ENCODE measurements at regions not wholly inside any gene's neighbourhood (a gene's known extent, or its start where the extent isn't known, plus 50 kb on each side); places are given as distances from the start of the nearest gene placed in this dataset.

DNA sequence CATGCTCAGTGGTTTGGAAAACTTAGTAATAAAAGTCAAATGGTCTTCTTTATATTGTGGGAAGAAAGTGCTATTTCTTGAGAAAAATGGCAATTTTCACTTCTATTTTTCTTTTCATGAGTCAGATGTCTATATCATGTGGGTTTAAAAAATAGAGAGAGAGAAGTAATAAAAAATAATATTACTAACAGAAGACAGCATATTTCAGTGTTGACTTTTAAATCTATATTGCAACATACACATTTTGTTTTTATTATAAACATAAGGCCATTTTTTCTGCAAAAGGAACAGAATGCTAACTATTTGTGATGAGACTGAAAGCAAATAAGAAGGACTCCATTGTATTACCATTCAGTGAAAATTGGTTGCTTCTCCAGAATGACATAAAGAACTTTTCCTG lies 135.1 kb upstream of the CNR1 start:
- Histone ChIP-seq H3K9ac (ENCODE audit: low read length) (no peak overlapping the region), H3K27ac (ENCODE audit: low read length in 2 of 2) (no peak overlapping the region), H3K4me3 (ENCODE audit: control extremely low read depth in 1 of 5, extremely low read depth in 1 of 5, insufficient read depth in 1 of 5, low read depth in 2 of 5, low read length in 4 of 5) (no peak overlapping the region), H3K79me2 (ENCODE audit: control insufficient read depth, insufficient read depth, low read length) (no peaks in the 10 kb centered on the region), H3K36me3 (replicated peaks in 1 of 2; ENCODE audit: control extremely low read depth in 1 of 2, control insufficient read depth in 1 of 2, extremely low read depth in 1 of 2, insufficient read depth in 2 of 2, low read length in 1 of 2) (no peaks in the 10 kb centered on the region), H3K9me3 (ENCODE audit: control extremely low read depth in 1 of 3, control insufficient read depth in 2 of 3, insufficient read depth in 1 of 3, low read length in 2 of 3) (peaks cover 0 to 4% (median 1%) of the 10 kb centered on the region in 3 donors), H3K27me3 (replicated peaks in 1 of 4; ENCODE audit: control extremely low read depth in 1 of 4, control insufficient read depth in 3 of 4, insufficient read depth in 4 of 4, low read length in 3 of 4) (no peaks in the 10 kb centered on the region), H2AFZ (ENCODE audit: insufficient read depth, low read depth, low read length, poor library complexity, severe bottlenecking) (no peak overlapping the region), H4K20me1 (ENCODE audit: control insufficient read depth, insufficient read depth, low read length, poor library complexity, severe bottlenecking) (no peaks in the 10 kb centered on the region), H3K4me2 (replicated peaks; ENCODE audit: low read depth, low read length, poor library complexity, severe bottlenecking) (no peak overlapping the region), H3K4me1 (ENCODE audit: control insufficient read depth in 2 of 2, insufficient read depth in 2 of 2, low read length in 2 of 2) (no peaks in the 10 kb centered on the region)
- intact Hi-C loops (cut with micrococcal nuclease), result no loop called here
- ATAC-seq (ENCODE audit: low read depth) (no peak), DNase-seq (no peak)
- peaks cover 9% of the 10 kb centered on the region for H3K27me3 Mint-ChIP-seq
- no peak overlapping the region for H3K27ac Mint-ChIP-seq
- H3K4me3 Mint-ChIP-seq, result no peak overlapping the region
- TF ChIP-seq EZH2 (IDR thresholded peaks at IDR 0.05; ENCODE audit: borderline replicate concordance, insufficient read depth, low read depth, low read length, poor library complexity, severe bottlenecking), result no peak
- TF ChIP-seq, protein P1, sequence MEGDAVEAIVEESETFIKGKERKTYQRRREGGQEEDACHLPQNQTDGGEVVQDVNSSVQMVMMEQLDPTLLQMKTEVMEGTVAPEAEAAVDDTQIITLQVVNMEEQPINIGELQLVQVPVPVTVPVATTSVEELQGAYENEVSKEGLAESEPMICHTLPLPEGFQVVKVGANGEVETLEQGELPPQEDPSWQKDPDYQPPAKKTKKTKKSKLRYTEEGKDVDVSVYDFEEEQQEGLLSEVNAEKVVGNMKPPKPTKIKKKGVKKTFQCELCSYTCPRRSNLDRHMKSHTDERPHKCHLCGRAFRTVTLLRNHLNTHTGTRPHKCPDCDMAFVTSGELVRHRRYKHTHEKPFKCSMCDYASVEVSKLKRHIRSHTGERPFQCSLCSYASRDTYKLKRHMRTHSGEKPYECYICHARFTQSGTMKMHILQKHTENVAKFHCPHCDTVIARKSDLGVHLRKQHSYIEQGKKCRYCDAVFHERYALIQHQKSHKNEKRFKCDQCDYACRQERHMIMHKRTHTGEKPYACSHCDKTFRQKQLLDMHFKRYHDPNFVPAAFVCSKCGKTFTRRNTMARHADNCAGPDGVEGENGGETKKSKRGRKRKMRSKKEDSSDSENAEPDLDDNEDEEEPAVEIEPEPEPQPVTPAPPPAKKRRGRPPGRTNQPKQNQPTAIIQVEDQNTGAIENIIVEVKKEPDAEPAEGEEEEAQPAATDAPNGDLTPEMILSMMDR (IDR thresholded peaks at IDR 0.05), result no peak
- no peaks in the 10 kb centered on the region for H3K4me1 Mint-ChIP-seq
- no peaks in the 10 kb centered on the region for H3K9me3 Mint-ChIP-seq (ENCODE audit: insufficient read depth)
- CTCF ChIA-PET, result no interaction called here
- POLR2A ChIA-PET, result no interaction called here

- Histone ChIP-seq H3K9ac (ENCODE audit: low read length) (no peak overlapping the region), H3K79me2 (ENCODE audit: control insufficient read depth, insufficient read depth, low read length) (no peaks in the 10 kb centered on the region), H3K4me2 (replicated peaks; ENCODE audit: low read depth, low read length, poor library complexity, severe bottlenecking) (no peak overlapping the region), H3K4me1 (ENCODE audit: control insufficient read depth in 2 of 2, insufficient read depth in 2 of 2, low read length in 2 of 2) (no peaks in the 10 kb centered on the region), H3K27ac (ENCODE audit: low read length in 2 of 2) (no peak overlapping the region), H4K20me1 (ENCODE audit: control insufficient read depth, insufficient read depth, low read length, poor library complexity, severe bottlenecking) (no peaks in the 10 kb centered on the region), H3K36me3 (replicated peaks in 1 of 2; ENCODE audit: control extremely low read depth in 1 of 2, control insufficient read depth in 1 of 2, extremely low read depth in 1 of 2, insufficient read depth in 2 of 2, low read length in 1 of 2) (no peaks in the 10 kb centered on the region), H3K4me3 (ENCODE audit: control extremely low read depth in 1 of 5, extremely low read depth in 1 of 5, insufficient read depth in 1 of 5, low read depth in 2 of 5, low read length in 4 of 5) (no peak overlapping the region), H3K9me3 (ENCODE audit: control extremely low read depth in 1 of 3, control insufficient read depth in 2 of 3, insufficient read depth in 1 of 3, low read length in 2 of 3) (no peaks in the 10 kb centered on the region), H2AFZ (ENCODE audit: insufficient read depth, low read depth, low read length, poor library complexity, severe bottlenecking) (no peak overlapping the region), H3K27me3 (replicated peaks in 1 of 4; ENCODE audit: control extremely low read depth in 1 of 4, control insufficient read depth in 3 of 4, insufficient read depth in 4 of 4, low read length in 3 of 4) (no peaks in the 10 kb centered on the region)
- Mint-ChIP-seq H3K9me3 (ENCODE audit: insufficient read depth) (no peaks in the 10 kb centered on the region), H3K27ac (no peak overlapping the region), H3K4me1 (no peaks in the 10 kb centered on the region), H3K4me3 (no peak overlapping the region), H3K27me3 (peaks cover 19% of the 10 kb centered on the region)
- ATAC-seq (ENCODE audit: low read depth), result no peak
- intact Hi-C loops (cut with micrococcal nuclease), result no loop called here
- POLR2A ChIA-PET, result no interaction called here
- TF ChIP-seq EZH2 (IDR thresholded peaks at IDR 0.05; ENCODE audit: borderline replicate concordance, insufficient read depth, low read depth, low read length, poor library complexity, severe bottlenecking), result no peak
- TF ChIP-seq, protein P1 (IDR thresholded peaks at IDR 0.05), result no peak
- CTCF ChIA-PET, result no interaction called here
- no peak for DNase-seq
- 78% methylated on average over 4 of the region's 11 CpGs for WGBS (ENCODE audit: insufficient coverage)
These were observed 132.1 kb upstream of the CNR1 start for GRCh38 chr6:88298066-88298845.

Data from B cell (primary cell).